IMR-90 (cell line): ENCODE measurements at regions not wholly inside any gene's neighbourhood (a gene's known extent, or its start where the extent isn't known, plus 50 kb on each side); places are given as distances from the start of the nearest gene placed in this dataset.

ENCODE experiments used
- ATAC-seq: fragments of 200-7000 bp; cut with Tn5 transposase; 2 replicates; pipeline ENCODE4 v1.9.1; 2020; ENCODE audit warnings: low read depth, mild to moderate bottlenecking, moderate library complexity
- BruUV-seq: library from RNA; stranded (reverse); fragments of 400-500 nt; replicated peaks from 2 replicates; lab custom pipeline; 2021; lab: Mats Ljungman, UMichigan
- CTCF ChIA-PET: fragments of 300-600 bp; formaldehyde crosslinking; extraction: SDS; loops from one replicate; lab custom pipeline; 2021; ENCODE audit warnings: antibody characterized with exemption; lab: Yijun Ruan, JAX
- POLR2A ChIA-PET: fragments of 300-600 bp; sonication (Branson Sonifier 250); formaldehyde crosslinking; loops from one replicate; lab custom pipeline; 2022; ENCODE audit warnings: antibody characterized with exemption; ENCODE audit not compliant: unreplicated experiment; lab: Charles Lee
- DNase-seq: peaks from one replicate; pipeline ENCODE4 v3.0.0; 2013
- H2AFZ ChIP-seq: replicated peaks from 2 replicates; pipeline ENCODE3; 2013; ENCODE audit warnings: low read length, mild to moderate bottlenecking; ENCODE audit not compliant: poor library complexity
- H2AK5ac ChIP-seq: 2 replicates; pipeline ENCODE4 v1.6.1; 2013; ENCODE audit warnings: low read depth, low read length, inconsistent platforms
- H2AK9ac ChIP-seq: replicated peaks from 2 replicates; pipeline ENCODE3; 2013; ENCODE audit warnings: mild to moderate bottlenecking, low read depth, low read length, moderate library complexity; ENCODE audit not compliant: poor library complexity
- H2BK120ac ChIP-seq: 2 replicates; pipeline ENCODE4 v1.6.1; 2013; ENCODE audit warnings: low read depth, low read length, inconsistent platforms
- H2BK15ac ChIP-seq: 3 replicates; pipeline ENCODE4 v1.6.1; 2013; ENCODE audit warnings: low read depth, low read length, inconsistent platforms
- H2BK20ac ChIP-seq: 2 replicates; pipeline ENCODE4 v1.6.1; 2013; ENCODE audit warnings: low read depth, mild to moderate bottlenecking, inconsistent platforms, low read length, moderate library complexity
- H2BK5ac ChIP-seq: 2 replicates; pipeline ENCODE4 v1.6.1; 2013; ENCODE audit warnings: mild to moderate bottlenecking, low read depth, low read length, inconsistent platforms; ENCODE audit not compliant: poor library complexity, severe bottlenecking
- H3K14ac ChIP-seq: replicated peaks from 2 replicates; pipeline ENCODE4 v1.6.1; 2013; ENCODE audit warnings: low read depth, low read length, inconsistent platforms
- H3K18ac ChIP-seq: 2 replicates; pipeline ENCODE4 v1.6.1; 2013; ENCODE audit warnings: low read depth, low read length, control low read depth
- H3K23ac ChIP-seq: 2 replicates; pipeline ENCODE4 v1.6.1; 2013; ENCODE audit warnings: low read depth, low read length, inconsistent platforms
- H3K27ac ChIP-seq: 2 replicates; pipeline ENCODE4 v1.5.1; 2013; ENCODE audit warnings: mild to moderate bottlenecking, control low read depth, low read length; ENCODE audit not compliant: insufficient read depth
- H3K27me3 ChIP-seq: 2 replicates; pipeline ENCODE4 v1.6.1; 2013; ENCODE audit warnings: low read length; ENCODE audit not compliant: control insufficient read depth, insufficient read depth
- H3K36me3 ChIP-seq: 2 replicates; pipeline ENCODE4 v1.6.1; 2013; ENCODE audit warnings: low read length, mixed read lengths; ENCODE audit not compliant: control insufficient read depth, insufficient read depth
- H3K4ac ChIP-seq: 2 replicates; pipeline ENCODE4 v1.6.1; 2013; ENCODE audit warnings: low read depth, low read length, inconsistent platforms
- H3K4me1 ChIP-seq: 2 replicates; pipeline ENCODE4 v1.6.1; 2013; ENCODE audit warnings: low read length, mixed read lengths; ENCODE audit not compliant: control insufficient read depth, insufficient read depth
- H3K4me2 ChIP-seq: 2 replicates; pipeline ENCODE4 v1.6.1; 2013; ENCODE audit warnings: low read depth, mild to moderate bottlenecking, control low read depth, low read length, moderate library complexity
- H3K4me3 ChIP-seq: 2 replicates; pipeline ENCODE4 v1.5.1; 2013; ENCODE audit warnings: low read depth, mild to moderate bottlenecking, control low read depth, low read length, moderate library complexity; ENCODE audit not compliant: insufficient read depth
- H3K56ac ChIP-seq: 2 replicates; pipeline ENCODE4 v1.6.1; 2013; ENCODE audit warnings: low read length, inconsistent platforms; ENCODE audit not compliant: insufficient read depth; ENCODE audit errors: extremely low read depth
- H3K79me1 ChIP-seq, 2 experiments: 2 replicates each; pipeline ENCODE4 v1.6.1; 2013; ENCODE audit warnings: low read length in 2 of 2, inconsistent platforms in 1 of 2, low read depth in 1 of 2
- H3K9ac ChIP-seq: 2 replicates; pipeline ENCODE4 v1.6.1; 2013; ENCODE audit warnings: low read depth, low read length, control low read depth
- H3K9me1 ChIP-seq: 2 replicates; pipeline ENCODE4 v1.6.1; 2013; ENCODE audit warnings: low read length, inconsistent platforms; ENCODE audit not compliant: insufficient read depth
- H3K9me3 ChIP-seq: 2 replicates; pipeline ENCODE4 v1.6.1; 2013; ENCODE audit warnings: low read length; ENCODE audit not compliant: control insufficient read depth, insufficient read depth
- H4K20me1 ChIP-seq: 2 replicates; pipeline ENCODE4 v1.6.1; 2013; ENCODE audit warnings: low read length, inconsistent platforms; ENCODE audit not compliant: insufficient read depth
- H4K5ac ChIP-seq: 2 replicates; pipeline ENCODE4 v1.6.1; 2013; ENCODE audit warnings: mild to moderate bottlenecking, low read depth, low read length, control low read depth
- H4K8ac ChIP-seq, 2 experiments: 2 replicates each; pipeline ENCODE4 v1.6.1; 2013; ENCODE audit warnings: low read depth in 2 of 2, low read length in 2 of 2, control low read depth in 1 of 2, inconsistent platforms in 1 of 2
- H4K91ac ChIP-seq: 2 replicates; pipeline ENCODE4 v1.6.1; 2013; ENCODE audit warnings: low read depth, low read length, inconsistent platforms; ENCODE audit not compliant: insufficient read depth
- CEBPB ChIP-seq: IDR thresholded peaks from 2 replicates; pipeline ENCODE4 v1.6.1; 2012; ENCODE audit warnings: low read depth, low read length, improper control_type of control experiment
- CHD1 ChIP-seq: IDR thresholded peaks from 2 replicates; pipeline ENCODE4 v1.6.1; 2012; ENCODE audit warnings: low read depth, low read length, improper control_type of control experiment
- ELK1 ChIP-seq: fragments of 150-350 bp; IDR thresholded peaks from 2 replicates; pipeline ENCODE4 v1.6.1; 2016; ENCODE audit warnings: low read depth, mild to moderate bottlenecking, low read length, moderate library complexity, borderline replicate concordance
- FOS ChIP-seq: fragments of 150-350 bp; IDR thresholded peaks from 2 replicates; pipeline ENCODE4 v1.6.1; 2016; ENCODE audit warnings: low read depth, low read length
- MAFK ChIP-seq: IDR thresholded peaks from 2 replicates; pipeline ENCODE4 v1.6.1; 2012; ENCODE audit warnings: low read depth, low read length, improper control_type of control experiment
- MAZ ChIP-seq: IDR thresholded peaks from 2 replicates; pipeline ENCODE4 v1.6.1; 2012; ENCODE audit warnings: low read depth, mild to moderate bottlenecking, low read length, improper control_type of control experiment, moderate library complexity, borderline replicate concordance
- MXI1 ChIP-seq: IDR thresholded peaks from 2 replicates; pipeline ENCODE4 v1.6.1; 2012; ENCODE audit warnings: low read depth, mild to moderate bottlenecking, low read length, moderate library complexity, borderline replicate concordance
- NFE2L2 ChIP-seq: fragments of 150-350 bp; IDR thresholded peaks from 2 replicates; pipeline ENCODE4 v1.6.1; 2016; ENCODE audit warnings: low read depth, mild to moderate bottlenecking, low read length
- POLR2A ChIP-seq: IDR thresholded peaks from 2 replicates; pipeline ENCODE4 v1.6.1; 2012; ENCODE audit warnings: mild to moderate bottlenecking, low read depth, low read length
- RAD21 ChIP-seq: IDR thresholded peaks from 2 replicates; pipeline ENCODE4 v1.6.1; 2012; ENCODE audit warnings: low read length, improper control_type of control experiment
- RFX5 ChIP-seq: IDR thresholded peaks from 2 replicates; pipeline ENCODE4 v1.8.0; 2012; ENCODE audit warnings: low read depth, mild to moderate bottlenecking, low read length, moderate library complexity
- USF2 ChIP-seq: fragments of 150-350 bp; IDR thresholded peaks from 2 replicates; pipeline ENCODE4 v1.6.1; 2017; ENCODE audit warnings: mild to moderate bottlenecking, antibody characterized with exemption, low read length, low read depth
- WGBS, 2 experiments: methylation state at CpG; one replicate each; pipeline versions ENCODE4 v1.1.5 to v1.1.7; 2013; ENCODE audit warnings: missing lambda C conversion rate in 2 of 2; ENCODE audit not compliant: insufficient read length in 1 of 2; ENCODE audit errors: extremely low coverage in 2 of 2; 5-methylcytosine and 5-hydroxymethylcytosine counted together
- dilution Hi-C: fragments of 300-500 bp; cut with HindIII; formaldehyde crosslinking; loops from one replicate; pipeline ENCODE4 v1.14.3; 2018; ENCODE audit warnings: low sequenced_read_pairs; ENCODE audit not compliant: unreplicated experiment
- in situ Hi-C: fragments of 300-500 bp; cut with MboI; formaldehyde crosslinking; loops from 3 replicates; pipeline ENCODE4 v1.14.3; 2019; ENCODE audit warnings: low sequenced_read_pairs, inconsistent platforms, mixed read lengths
- intact Hi-C: fragments of 100-400 bp; cut with micrococcal nuclease; formaldehyde crosslinking; loops from 2 replicates; pipeline ENCODE4 v1.10.0; 2022

- H4K91ac ChIP-seq: no peak overlapping the region
- no peak overlapping the region for H2BK15ac ChIP-seq
- CTCF ChIA-PET: no interaction called here
- H3K9me3 ChIP-seq: no peaks in the 10 kb centered on the region
- no peak overlapping the region for H3K9ac ChIP-seq
- no peaks in the 10 kb centered on the region for H3K4me1 ChIP-seq
- H3K4ac ChIP-seq: no peak overlapping the region
- H3K4me3 ChIP-seq: no peak overlapping the region
- H3K23ac ChIP-seq: no peak overlapping the region
- H2AK5ac ChIP-seq: no peak overlapping the region
- no peak overlapping the region for H2AK9ac ChIP-seq
- no peak overlapping the region for H3K27ac ChIP-seq
- DNase-seq (no peak), ATAC-seq (no peak)
- intact Hi-C loops (no loop called here), in situ Hi-C loops (no loop called here), dilution Hi-C loops (no loop called here)
- no peak overlapping the region for H3K14ac ChIP-seq
- H3K27me3 ChIP-seq: no peaks in the 10 kb centered on the region
- H2AFZ ChIP-seq: no peak overlapping the region
- H3K79me1 ChIP-seq: no peaks in the 10 kb centered on the region
- H3K4me2 ChIP-seq: no peak overlapping the region
- no peak overlapping the region for H3K18ac ChIP-seq
- no peak overlapping the region for H2BK120ac ChIP-seq
- no peak overlapping the region for H2BK20ac ChIP-seq
- no peaks in the 10 kb centered on the region for H4K20me1 ChIP-seq
- no peak overlapping the region for H3K56ac ChIP-seq
- H3K36me3 ChIP-seq: no peaks in the 10 kb centered on the region
- no peak overlapping the region for H2BK5ac ChIP-seq
- H3K9me1 ChIP-seq: no peaks in the 10 kb centered on the region
- no CpG with 5 or more reads among the region's 4 CpGs for WGBS, 2 experiments
- H4K8ac ChIP-seq: no peak overlapping the region
- POLR2A ChIA-PET: no interaction called here
- BruUV-seq: no TSS peak
- H4K5ac ChIP-seq: no peak overlapping the region
- TF ChIP-seq RAD21: no peak
- TF ChIP-seq RFX5: no peak
- TF ChIP-seq USF2: no peak
- no peak for TF ChIP-seq CEBPB
- TF ChIP-seq MAZ: no peak
- no peak for TF ChIP-seq MAFK
- no peak for TF ChIP-seq MXI1
- no peak for TF ChIP-seq FOS
- no peak for TF ChIP-seq POLR2A
- TF ChIP-seq CHD1: no peak
- no peak for TF ChIP-seq NFE2L2
- no peak for TF ChIP-seq ELK1
These were observed 457.3 kb upstream of the ARRDC3 start for GRCh38 chr5:91840412-91840811.
